ENCODE measurements at regions not wholly inside any gene's neighbourhood (a gene's known extent, or its start where the extent isn't known, plus 50 kb on each side); places are given as distances from the start of the nearest gene placed in this dataset.
A peak's percentile ranks its signal among the peaks of the same experiment; 100 is the strongest.

GRCh38 chr15:70196372-70197316, 98.9 kb upstream of the TLE3 start:
- no peaks in the 10 kb centered on the region for H3K36me3 ChIP-seq (ENCODE audit: insufficient read depth, low read length)
- no peaks in the 10 kb centered on the region for H3K9me3 ChIP-seq (ENCODE audit: low read depth, low read length)
- DNase-seq (ENCODE audit: low read depth, low spot score), result no peak
- peak overlapping the region; percentile 9; the same call in 1 of the 2 replicates for H3K4me3 ChIP-seq
- no peak overlapping the region for H3K9ac ChIP-seq (ENCODE audit: insufficient read length)
- H3K27ac ChIP-seq, result peak overlapping the region; percentile 56
- TF ChIP-seq POLR2AphosphoS5 (IDR thresholded peaks at IDR 0.05; ENCODE audit: borderline replicate concordance, low read depth, low read length) (no peak), EZH2 (IDR thresholded peaks at IDR 0.05) (no peak), FOXP2 (optimal IDR thresholded peaks at IDR 0.05; ENCODE audit: control extremely low read depth, extremely low read length, insufficient read depth) (peak; percentile 43)

GRCh38 chr15:70195587-70196305, 98.0 kb upstream of the TLE3 start:
- H3K9ac ChIP-seq (ENCODE audit: insufficient read length), result no peak overlapping the region

GRCh38 chr15:70195171-70195570, 97.5 kb upstream of the TLE3 start:
- H3K27ac ChIP-seq, result no peak overlapping the region
- H3K9me3 ChIP-seq (ENCODE audit: low read depth, low read length), result no peaks in the 10 kb centered on the region
- H3K9ac ChIP-seq (ENCODE audit: insufficient read length), result no peak overlapping the region

More at GRCh38 chr15:70195587-70196305, 98.0 kb upstream of the TLE3 start:
- no peak for TF ChIP-seq POLR2AphosphoS5 (IDR thresholded peaks at IDR 0.05; ENCODE audit: borderline replicate concordance, low read depth, low read length)
- TF ChIP-seq EZH2 (IDR thresholded peaks at IDR 0.05), result no peak
- TF ChIP-seq FOXP2 (optimal IDR thresholded peaks at IDR 0.05; ENCODE audit: control extremely low read depth, extremely low read length, insufficient read depth), result no peak
- H3K36me3 ChIP-seq (ENCODE audit: insufficient read depth, low read length), result no peaks in the 10 kb centered on the region
- H3K9me3 ChIP-seq (ENCODE audit: low read depth, low read length), result no peaks in the 10 kb centered on the region
- no peak overlapping the region for H3K4me3 ChIP-seq
- no peak overlapping the region for H3K27ac ChIP-seq
- DNase-seq (ENCODE audit: low read depth, low spot score), result no peak

GRCh38 chr15:70194266-70194665, 96.5 kb upstream of the TLE3 start:
- TF ChIP-seq EZH2 (IDR thresholded peaks at IDR 0.05), result no peak
- no peak for TF ChIP-seq POLR2AphosphoS5 (IDR thresholded peaks at IDR 0.05; ENCODE audit: borderline replicate concordance, low read depth, low read length)
- no peak for TF ChIP-seq FOXP2 (optimal IDR thresholded peaks at IDR 0.05; ENCODE audit: control extremely low read depth, extremely low read length, insufficient read depth)
- Histone ChIP-seq H3K4me3 (no peak overlapping the region), H3K27ac (no peak overlapping the region), H3K36me3 (ENCODE audit: insufficient read depth, low read length) (no peaks in the 10 kb centered on the region), H3K9me3 (ENCODE audit: low read depth, low read length) (no peaks in the 10 kb centered on the region), H3K9ac (ENCODE audit: insufficient read length) (no peak overlapping the region)
- no peak for DNase-seq (ENCODE audit: low read depth, low spot score)

More at GRCh38 chr15:70195171-70195570, 97.5 kb upstream of the TLE3 start:
- H3K4me3 ChIP-seq, result no peak overlapping the region
- TF ChIP-seq FOXP2 (optimal IDR thresholded peaks at IDR 0.05; ENCODE audit: control extremely low read depth, extremely low read length, insufficient read depth), result no peak
- TF ChIP-seq POLR2AphosphoS5 (IDR thresholded peaks at IDR 0.05; ENCODE audit: borderline replicate concordance, low read depth, low read length), result no peak
- no peak for TF ChIP-seq EZH2 (IDR thresholded peaks at IDR 0.05)
- no peak for DNase-seq (ENCODE audit: low read depth, low spot score)
- no peaks in the 10 kb centered on the region for H3K36me3 ChIP-seq (ENCODE audit: insufficient read depth, low read length)

- TF ChIP-seq POLR2AphosphoS5 (IDR thresholded peaks at IDR 0.05; ENCODE audit: borderline replicate concordance, low read depth, low read length), result no peak
- no peak for TF ChIP-seq EZH2 (IDR thresholded peaks at IDR 0.05)
- TF ChIP-seq FOXP2 (optimal IDR thresholded peaks at IDR 0.05; ENCODE audit: control extremely low read depth, extremely low read length, insufficient read depth), result no peak
- no peak for DNase-seq (ENCODE audit: low read depth, low spot score)
These were observed 96.0 kb upstream of the TLE3 start for GRCh38 chr15:70193734-70194133.

GRCh38 chr15:70192490-70192889, 94.8 kb upstream of the TLE3 start:
- Histone ChIP-seq H3K9me3 (ENCODE audit: low read depth, low read length) (no peaks in the 10 kb centered on the region), H3K9ac (ENCODE audit: insufficient read length) (no peak overlapping the region), H3K36me3 (ENCODE audit: insufficient read depth, low read length) (no peaks in the 10 kb centered on the region), H3K4me3 (no peak overlapping the region), H3K27ac (no peak overlapping the region)
- DNase-seq (ENCODE audit: low read depth, low spot score), result no peak
- TF ChIP-seq POLR2AphosphoS5 (IDR thresholded peaks at IDR 0.05; ENCODE audit: borderline replicate concordance, low read depth, low read length) (no peak), EZH2 (IDR thresholded peaks at IDR 0.05) (no peak), FOXP2 (optimal IDR thresholded peaks at IDR 0.05; ENCODE audit: control extremely low read depth, extremely low read length, insufficient read depth) (no peak)

More at GRCh38 chr15:70193734-70194133, 96.0 kb upstream of the TLE3 start:
- H3K4me3 ChIP-seq, result no peak overlapping the region
- H3K9ac ChIP-seq (ENCODE audit: insufficient read length), result no peak overlapping the region
- no peak overlapping the region for H3K27ac ChIP-seq
- H3K9me3 ChIP-seq (ENCODE audit: low read depth, low read length), result no peaks in the 10 kb centered on the region
- H3K36me3 ChIP-seq (ENCODE audit: insufficient read depth, low read length), result no peaks in the 10 kb centered on the region

GRCh38 chr15:70192041-70192440, 94.3 kb upstream of the TLE3 start:
- Histone ChIP-seq H3K4me3 (no peak overlapping the region), H3K9ac (ENCODE audit: insufficient read length) (no peak overlapping the region), H3K27ac (no peak overlapping the region), H3K9me3 (ENCODE audit: low read depth, low read length) (no peaks in the 10 kb centered on the region), H3K36me3 (ENCODE audit: insufficient read depth, low read length) (no peaks in the 10 kb centered on the region)
- DNase-seq (ENCODE audit: low read depth, low spot score), result no peak
- no peak for TF ChIP-seq POLR2AphosphoS5 (IDR thresholded peaks at IDR 0.05; ENCODE audit: borderline replicate concordance, low read depth, low read length)

GRCh38 chr15:70190965-70191364, 93.2 kb upstream of the TLE3 start:
- no peak overlapping the region for H3K9ac ChIP-seq (ENCODE audit: insufficient read length)
- no peak overlapping the region for H3K4me3 ChIP-seq
- no peak for DNase-seq (ENCODE audit: low read depth, low spot score)
- no peaks in the 10 kb centered on the region for H3K36me3 ChIP-seq (ENCODE audit: insufficient read depth, low read length)
- TF ChIP-seq FOXP2 (optimal IDR thresholded peaks at IDR 0.05; ENCODE audit: control extremely low read depth, extremely low read length, insufficient read depth) (no peak), POLR2AphosphoS5 (IDR thresholded peaks at IDR 0.05; ENCODE audit: borderline replicate concordance, low read depth, low read length) (no peak), EZH2 (IDR thresholded peaks at IDR 0.05) (no peak)
- H3K9me3 ChIP-seq (ENCODE audit: low read depth, low read length), result no peaks in the 10 kb centered on the region
- no peak overlapping the region for H3K27ac ChIP-seq

Measured in SK-N-MC (cell line).